Osteocyte (in vitro differentiated cells): ENCODE measurements at regions not wholly inside any gene's neighbourhood (a gene's known extent, or its start where the extent isn't known, plus 50 kb on each side); places are given as distances from the start of the nearest gene placed in this dataset.

Experiments
- DNase-seq: peaks from one replicate; pipeline ENCODE4 v3.0.0; 2021; ENCODE audit warnings: mixed read lengths; ENCODE audit not compliant: unreplicated experiment; ENCODE audit errors: extremely low spot score
- H3K27ac Mint-ChIP-seq: one replicate; pipeline ENCODE4 v1.8.0; 2021; ENCODE audit warnings: mild to moderate bottlenecking, mixed read lengths; ENCODE audit not compliant: unreplicated experiment
- H3K27me3 Mint-ChIP-seq: one replicate; pipeline ENCODE4 v1.8.0; 2021; ENCODE audit warnings: mixed read lengths; ENCODE audit not compliant: unreplicated experiment
- H3K36me3 Mint-ChIP-seq: one replicate; pipeline ENCODE4 v1.8.0; 2021; ENCODE audit warnings: mixed read lengths; ENCODE audit not compliant: unreplicated experiment
- H3K4me1 Mint-ChIP-seq: one replicate; pipeline ENCODE4 v1.8.0; 2021; ENCODE audit warnings: mixed read lengths; ENCODE audit not compliant: unreplicated experiment
- H3K4me3 Mint-ChIP-seq: one replicate; pipeline ENCODE4 v1.8.0; 2021; ENCODE audit warnings: mild to moderate bottlenecking, moderate library complexity, mixed read lengths; ENCODE audit not compliant: unreplicated experiment
- H3K9me3 Mint-ChIP-seq: one replicate; pipeline ENCODE4 v1.8.0; 2021; ENCODE audit warnings: mixed read lengths; ENCODE audit not compliant: unreplicated experiment
- CTCF ChIP-seq: fragments of 200-600 bp; sonication (generic); IDR thresholded peaks from 2 replicates; pipeline ENCODE4 v1.5.0; 2021; ENCODE audit warnings: antibody characterized with exemption, mild to moderate bottlenecking, moderate library complexity

GRCh38 chr11:28964811-28965210, 856.6 kb downstream of the METTL15 start:
- Mint-ChIP-seq H3K27ac (peak overlapping the region; percentile 64), H3K4me3 (no peak overlapping the region), H3K9me3 (no peaks in the 10 kb centered on the region), H3K36me3 (no peaks in the 10 kb centered on the region), H3K27me3 (no peaks in the 10 kb centered on the region), H3K4me1 (peaks cover 43% of the 10 kb centered on the region)
- no peak for TF ChIP-seq CTCF
- no peak for DNase-seq

- H3K4me3 Mint-ChIP-seq = no peak overlapping the region
- H3K9me3 Mint-ChIP-seq = no peaks in the 10 kb centered on the region
- DNase-seq = no peak
- H3K27ac Mint-ChIP-seq = peak overlapping the region; percentile 69
- peaks cover 43% of the 10 kb centered on the region for H3K4me1 Mint-ChIP-seq
- TF ChIP-seq CTCF = no peak
- no peaks in the 10 kb centered on the region for H3K27me3 Mint-ChIP-seq
- no peaks in the 10 kb centered on the region for H3K36me3 Mint-ChIP-seq
These were observed 855.0 kb downstream of the METTL15 start for GRCh38 chr11:28963187-28963586.

GRCh38 chr11:28962502-28962901, 854.3 kb downstream of the METTL15 start:
- no peak for DNase-seq
- H3K36me3 Mint-ChIP-seq = no peaks in the 10 kb centered on the region
- no peak for TF ChIP-seq CTCF
- H3K4me1 Mint-ChIP-seq = peaks cover 43% of the 10 kb centered on the region
- no peak overlapping the region for H3K27ac Mint-ChIP-seq
- H3K9me3 Mint-ChIP-seq = no peaks in the 10 kb centered on the region
- H3K27me3 Mint-ChIP-seq = no peaks in the 10 kb centered on the region
- H3K4me3 Mint-ChIP-seq = no peak overlapping the region

- no peak for TF ChIP-seq CTCF
- no peak overlapping the region for H3K27ac Mint-ChIP-seq
- H3K27me3 Mint-ChIP-seq = no peaks in the 10 kb centered on the region
- H3K4me3 Mint-ChIP-seq = no peak overlapping the region
- peaks cover 2% of the 10 kb centered on the region for H3K9me3 Mint-ChIP-seq
- no peaks in the 10 kb centered on the region for H3K36me3 Mint-ChIP-seq
- DNase-seq = no peak
- peaks cover 43% of the 10 kb centered on the region for H3K4me1 Mint-ChIP-seq
These were observed 853.5 kb downstream of the METTL15 start for GRCh38 chr11:28961726-28962125.

GRCh38 chr11:28956446-28956845, 848.3 kb downstream of the METTL15 start:
- no peak overlapping the region for H3K27ac Mint-ChIP-seq
- no peaks in the 10 kb centered on the region for H3K36me3 Mint-ChIP-seq

More at GRCh38 chr11:28956446-28956845, 848.3 kb downstream of the METTL15 start:
- Mint-ChIP-seq H3K4me3 (no peak overlapping the region), H3K9me3 (peaks cover 10% of the 10 kb centered on the region), H3K27me3 (no peaks in the 10 kb centered on the region), H3K4me1 (no peaks in the 10 kb centered on the region)
- no peak for DNase-seq
- no peak for TF ChIP-seq CTCF
